Mammary epithelial cell (primary cell): ENCODE measurements at regions not wholly inside any gene's neighbourhood (a gene's known extent, or its start where the extent isn't known, plus 50 kb on each side); places are given as distances from the start of the nearest gene placed in this dataset.

ENCODE experiments used
- EZH2 ChIP-seq: IDR thresholded peaks from 2 replicates; pipeline ENCODE4 v1.6.1; 2012; ENCODE audit warnings: low read length, inconsistent platforms, borderline replicate concordance
- TF ChIP-seq, protein P1 (sequence below), 2 donors: IDR thresholded peaks in 1 of 2; conservative IDR thresholded peaks in 1 of 2; 2 replicates each; pipeline ENCODE4 v1.5.1; 2011 to 2012; ENCODE audit warnings: inconsistent platforms in 2 of 2, low read length in 2 of 2, mild to moderate bottlenecking in 2 of 2, control low read depth in 1 of 2, low read depth in 1 of 2; ENCODE audit not compliant: insufficient read depth in 1 of 2; ENCODE audit errors: extremely low read depth in 1 of 2

- TF ChIP-seq, protein P1, sequence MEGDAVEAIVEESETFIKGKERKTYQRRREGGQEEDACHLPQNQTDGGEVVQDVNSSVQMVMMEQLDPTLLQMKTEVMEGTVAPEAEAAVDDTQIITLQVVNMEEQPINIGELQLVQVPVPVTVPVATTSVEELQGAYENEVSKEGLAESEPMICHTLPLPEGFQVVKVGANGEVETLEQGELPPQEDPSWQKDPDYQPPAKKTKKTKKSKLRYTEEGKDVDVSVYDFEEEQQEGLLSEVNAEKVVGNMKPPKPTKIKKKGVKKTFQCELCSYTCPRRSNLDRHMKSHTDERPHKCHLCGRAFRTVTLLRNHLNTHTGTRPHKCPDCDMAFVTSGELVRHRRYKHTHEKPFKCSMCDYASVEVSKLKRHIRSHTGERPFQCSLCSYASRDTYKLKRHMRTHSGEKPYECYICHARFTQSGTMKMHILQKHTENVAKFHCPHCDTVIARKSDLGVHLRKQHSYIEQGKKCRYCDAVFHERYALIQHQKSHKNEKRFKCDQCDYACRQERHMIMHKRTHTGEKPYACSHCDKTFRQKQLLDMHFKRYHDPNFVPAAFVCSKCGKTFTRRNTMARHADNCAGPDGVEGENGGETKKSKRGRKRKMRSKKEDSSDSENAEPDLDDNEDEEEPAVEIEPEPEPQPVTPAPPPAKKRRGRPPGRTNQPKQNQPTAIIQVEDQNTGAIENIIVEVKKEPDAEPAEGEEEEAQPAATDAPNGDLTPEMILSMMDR (conservative IDR thresholded peaks at IDR 0.05 in 1 of 2, IDR thresholded peaks at IDR 0.05 in 1 of 2; ENCODE audit: extremely low read depth in 1 of 2, insufficient read depth in 1 of 2, low read depth in 1 of 2, low read length in 2 of 2) = no peak
- no peak for TF ChIP-seq EZH2
Observed at GRCh38 chr3:6182909-6183308, 678.0 kb upstream of the GRM7 start.
